ENCODE measurements at regions not wholly inside any gene's neighbourhood (a gene's known extent, or its start where the extent isn't known, plus 50 kb on each side); places are given as distances from the start of the nearest gene placed in this dataset.

GRCh38 chr7:67566101-67566500 lies 569.5 kb downstream of the TYW1 start:
- TF ChIP-seq EZH2 (optimal IDR thresholded peaks at IDR 0.05; ENCODE audit: low read depth, low read length) (no peak), CTCF (IDR thresholded peaks at IDR 0.05; ENCODE audit: low read length) (no peak), EZH2phosphoT487 (IDR thresholded peaks at IDR 0.05; ENCODE audit: low read length) (no peak)
